Neural progenitor cell (in vitro differentiated cells): ENCODE measurements at regions not wholly inside any gene's neighbourhood (a gene's known extent, or its start where the extent isn't known, plus 50 kb on each side); places are given as distances from the start of the nearest gene placed in this dataset.

ENCODE experiments used
- DNase-seq: peaks from one replicate; pipeline ENCODE4 v3.0.0-alpha.2; 2016; ENCODE audit warnings: low spot score
- H2AFZ ChIP-seq: fragments of 200-600 bp; sonication (generic); replicated peaks from 2 replicates; pipeline ENCODE4 v1.6.1; 2016; ENCODE audit warnings: antibody characterized with exemption
- H3F3A ChIP-seq: fragments of 200-600 bp; sonication (generic); 2 replicates; pipeline ENCODE4 v1.6.1; 2016; ENCODE audit warnings: antibody characterized with exemption, low read depth
- H3K27ac ChIP-seq: fragments of 200-600 bp; sonication (generic); 2 replicates; pipeline ENCODE4 v1.5.1; 2016; ENCODE audit warnings: mild to moderate bottlenecking
- H3K27me3 ChIP-seq: fragments of 200-600 bp; sonication (generic); 2 replicates; pipeline ENCODE4 v1.6.1; 2016; ENCODE audit warnings: mild to moderate bottlenecking, moderate library complexity
- H3K36me3 ChIP-seq: fragments of 200-600 bp; sonication (generic); 2 replicates; pipeline ENCODE4 v1.5.1; 2016
- H3K4me1 ChIP-seq: fragments of 200-600 bp; sonication (generic); 2 replicates; pipeline ENCODE4 v1.6.1; 2016; ENCODE audit warnings: mixed run types
- H3K4me2 ChIP-seq: fragments of 200-600 bp; sonication (generic); 2 replicates; pipeline ENCODE4 v1.6.1; 2016
- H3K4me3 ChIP-seq: fragments of 200-600 bp; sonication (generic); 2 replicates; pipeline ENCODE4 v1.5.1; 2016
- H3K79me2 ChIP-seq: fragments of 200-600 bp; sonication (generic); 2 replicates; pipeline ENCODE4 v1.6.1; 2016; ENCODE audit warnings: low read depth
- H3K9ac ChIP-seq: fragments of 200-600 bp; sonication (generic); 2 replicates; pipeline ENCODE4 v1.6.1; 2016
- H3K9me3 ChIP-seq: fragments of 200-600 bp; sonication (generic); 2 replicates; pipeline ENCODE4 v1.5.1; 2016; ENCODE audit warnings: low read depth
- H4K20me1 ChIP-seq: fragments of 200-600 bp; sonication (generic); 2 replicates; pipeline ENCODE4 v1.6.1; 2016; ENCODE audit warnings: low read depth
- H3K27ac Mint-ChIP-seq: 3 replicates; pipeline ENCODE4 v1.8.0; 2021; ENCODE audit warnings: mixed read lengths
- H3K27me3 Mint-ChIP-seq: 2 replicates; pipeline ENCODE4 v1.8.0; 2022; ENCODE audit warnings: low read depth, mild to moderate bottlenecking, inconsistent platforms, moderate library complexity, mixed read lengths; ENCODE audit not compliant: insufficient read depth
- H3K36me3 Mint-ChIP-seq: 3 replicates; pipeline ENCODE4 v1.8.0; 2021; ENCODE audit warnings: mixed read lengths
- H3K4me1 Mint-ChIP-seq: 3 replicates; pipeline ENCODE4 v1.8.0; 2021; ENCODE audit warnings: mixed read lengths
- H3K4me3 Mint-ChIP-seq: 3 replicates; pipeline ENCODE4 v1.8.0; 2021; ENCODE audit warnings: mild to moderate bottlenecking, moderate library complexity, mixed read lengths
- H3K9me3 Mint-ChIP-seq: 3 replicates; pipeline ENCODE4 v1.8.0; 2020; ENCODE audit warnings: mixed read lengths
- CTCF ChIP-seq: fragments of 200-600 bp; sonication (generic); IDR thresholded peaks from 2 replicates; pipeline ENCODE4 v1.5.1; 2017; ENCODE audit warnings: antibody characterized with exemption, mild to moderate bottlenecking
- EZH2 ChIP-seq: fragments of 200-600 bp; sonication (generic); IDR thresholded peaks from 2 replicates; pipeline ENCODE4 v1.6.1; 2017; ENCODE audit warnings: antibody characterized with exemption, mild to moderate bottlenecking, moderate library complexity
- EZH2phosphoT487 ChIP-seq: fragments of 200-600 bp; sonication (generic); IDR thresholded peaks from 2 replicates; pipeline ENCODE4 v1.6.1; 2017; ENCODE audit warnings: antibody characterized with exemption

- H3K27ac Mint-ChIP-seq = no peak overlapping the region
Observed at GRCh38 chr3:1787094-1787493, 311.6 kb upstream of the CNTN4 start.

DNA sequence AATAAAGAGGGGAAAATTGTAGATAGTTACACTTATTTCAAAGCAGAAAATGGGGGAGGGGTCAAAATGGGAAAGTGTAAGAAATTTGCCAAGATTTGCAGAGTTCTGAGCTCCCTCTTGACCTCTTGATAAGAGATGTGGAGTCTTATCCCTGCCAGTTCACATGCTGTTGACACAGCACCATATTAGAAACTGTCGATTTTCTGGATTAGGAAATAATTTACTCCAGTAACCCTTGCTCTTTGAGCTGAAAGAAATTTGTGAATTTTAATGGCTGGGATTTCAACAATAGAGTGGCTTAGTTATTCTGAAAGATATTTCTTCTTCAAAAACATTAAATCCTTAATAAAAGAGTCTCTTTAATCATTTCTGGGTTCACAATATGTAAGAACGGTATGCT, 306.2 kb upstream of the CNTN4 start:
- H3K36me3 ChIP-seq = no peaks in the 10 kb centered on the region
- H3K36me3 Mint-ChIP-seq = no peaks in the 10 kb centered on the region
- H3K4me1 ChIP-seq = no peaks in the 10 kb centered on the region
- DNase-seq = no peak
- TF ChIP-seq EZH2 = no peak
- TF ChIP-seq EZH2phosphoT487 = no peak
- no peaks in the 10 kb centered on the region for H3K79me2 ChIP-seq
- H3K4me2 ChIP-seq = no peak overlapping the region
- H3K27me3 Mint-ChIP-seq = no peaks in the 10 kb centered on the region
- no peaks in the 10 kb centered on the region for H3K27me3 ChIP-seq
- H3K27ac Mint-ChIP-seq = no peak overlapping the region
- no peak overlapping the region for H3K9ac ChIP-seq
- no peaks in the 10 kb centered on the region for H3K9me3 Mint-ChIP-seq
- H3K4me3 ChIP-seq = no peak overlapping the region
- no peaks in the 10 kb centered on the region for H3K9me3 ChIP-seq
- H3K4me1 Mint-ChIP-seq = no peaks in the 10 kb centered on the region
- H3F3A ChIP-seq = no peaks in the 10 kb centered on the region
- H2AFZ ChIP-seq = no peak overlapping the region
- no peaks in the 10 kb centered on the region for H4K20me1 ChIP-seq
- no peak overlapping the region for H3K27ac ChIP-seq
- no peak overlapping the region for H3K4me3 Mint-ChIP-seq

More at GRCh38 chr3:1787094-1787493, 311.6 kb upstream of the CNTN4 start:
- no peaks in the 10 kb centered on the region for H3F3A ChIP-seq
- Mint-ChIP-seq H3K9me3 (no peaks in the 10 kb centered on the region), H3K4me3 (no peak overlapping the region), H3K4me1 (no peaks in the 10 kb centered on the region), H3K36me3 (no peaks in the 10 kb centered on the region), H3K27me3 (no peaks in the 10 kb centered on the region)
- no peaks in the 10 kb centered on the region for H3K79me2 ChIP-seq
- no peak overlapping the region for H3K4me2 ChIP-seq
- H3K27me3 ChIP-seq = no peaks in the 10 kb centered on the region
- H3K4me3 ChIP-seq = no peak overlapping the region
- no peak overlapping the region for H2AFZ ChIP-seq
- H3K36me3 ChIP-seq = no peaks in the 10 kb centered on the region
- H3K9me3 ChIP-seq = no peaks in the 10 kb centered on the region
- no peaks in the 10 kb centered on the region for H4K20me1 ChIP-seq
- no peak overlapping the region for H3K9ac ChIP-seq
- DNase-seq = peak; percentile 4
- H3K4me1 ChIP-seq = no peaks in the 10 kb centered on the region
- TF ChIP-seq EZH2phosphoT487 (no peak), EZH2 (no peak), CTCF (no peak)
- H3K27ac ChIP-seq = no peak overlapping the region

- H3K9ac ChIP-seq = no peak overlapping the region
- H3F3A ChIP-seq = no peaks in the 10 kb centered on the region
- DNase-seq = no peak
- no peaks in the 10 kb centered on the region for H3K36me3 ChIP-seq
- no peaks in the 10 kb centered on the region for H4K20me1 ChIP-seq
- H3K4me3 Mint-ChIP-seq = no peak overlapping the region
- no peak overlapping the region for H3K27ac ChIP-seq
- H3K9me3 Mint-ChIP-seq = no peaks in the 10 kb centered on the region
- TF ChIP-seq EZH2 (no peak), CTCF (no peak), EZH2phosphoT487 (no peak)
- H3K36me3 Mint-ChIP-seq = no peaks in the 10 kb centered on the region
- H3K4me3 ChIP-seq = no peak overlapping the region
- no peaks in the 10 kb centered on the region for H3K27me3 ChIP-seq
- no peak overlapping the region for H3K4me2 ChIP-seq
- no peaks in the 10 kb centered on the region for H3K4me1 Mint-ChIP-seq
- H3K9me3 ChIP-seq = no peaks in the 10 kb centered on the region
- H2AFZ ChIP-seq = no peak overlapping the region
- no peak overlapping the region for H3K27ac Mint-ChIP-seq
- no peaks in the 10 kb centered on the region for H3K4me1 ChIP-seq
- no peaks in the 10 kb centered on the region for H3K79me2 ChIP-seq
- H3K27me3 Mint-ChIP-seq = peaks cover 3% of the 10 kb centered on the region
Observed at GRCh38 chr3:1798711-1799405, 299.8 kb upstream of the CNTN4 start.

DNA sequence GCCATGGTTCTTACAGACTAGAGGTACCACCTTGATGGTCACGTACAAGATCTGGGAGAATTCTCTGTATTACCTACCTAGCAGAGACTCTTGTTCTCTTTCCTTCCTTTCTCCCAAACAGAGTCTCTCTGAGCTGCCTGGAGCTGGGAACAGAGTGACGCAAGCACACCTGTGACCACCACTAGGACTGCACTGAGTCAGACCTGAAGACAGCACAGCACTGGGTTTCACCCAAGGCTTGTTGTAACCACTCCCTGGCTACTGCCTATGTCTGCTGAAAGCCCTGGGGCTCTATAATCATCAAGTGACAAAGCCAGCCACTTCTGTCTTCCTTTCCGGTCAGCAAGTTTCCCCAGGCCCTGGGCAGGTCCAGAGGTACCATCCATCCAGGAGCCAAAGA, 293.3 kb upstream of the CNTN4 start:
- Mint-ChIP-seq H3K4me1 (no peaks in the 10 kb centered on the region), H3K27ac (no peak overlapping the region), H3K4me3 (no peak overlapping the region), H3K9me3 (peaks cover 23% of the 10 kb centered on the region), H3K36me3 (no peaks in the 10 kb centered on the region), H3K27me3 (no peaks in the 10 kb centered on the region)
- no peak overlapping the region for H3K4me2 ChIP-seq
- no peak overlapping the region for H3K4me3 ChIP-seq
- H4K20me1 ChIP-seq = no peaks in the 10 kb centered on the region
- no peak overlapping the region for H2AFZ ChIP-seq
- no peaks in the 10 kb centered on the region for H3K9me3 ChIP-seq
- H3K27me3 ChIP-seq = no peaks in the 10 kb centered on the region
- no peak overlapping the region for H3K27ac ChIP-seq
- no peaks in the 10 kb centered on the region for H3K36me3 ChIP-seq
- H3K79me2 ChIP-seq = no peaks in the 10 kb centered on the region
- no peaks in the 10 kb centered on the region for H3F3A ChIP-seq
- no peaks in the 10 kb centered on the region for H3K4me1 ChIP-seq
- no peak for DNase-seq
- TF ChIP-seq EZH2 (no peak), CTCF (no peak), EZH2phosphoT487 (no peak)
- no peak overlapping the region for H3K9ac ChIP-seq
